NCI-H460 (cell line): ENCODE measurements at regions not wholly inside any gene's neighbourhood (a gene's known extent, or its start where the extent isn't known, plus 50 kb on each side); places are given as distances from the start of the nearest gene placed in this dataset.

ENCODE experiments used
- DNase-seq: peaks from one replicate; pipeline ENCODE4 v3.0.0-alpha.2; 2016; ENCODE audit warnings: low read depth; ENCODE audit errors: extremely low read depth

DNA sequence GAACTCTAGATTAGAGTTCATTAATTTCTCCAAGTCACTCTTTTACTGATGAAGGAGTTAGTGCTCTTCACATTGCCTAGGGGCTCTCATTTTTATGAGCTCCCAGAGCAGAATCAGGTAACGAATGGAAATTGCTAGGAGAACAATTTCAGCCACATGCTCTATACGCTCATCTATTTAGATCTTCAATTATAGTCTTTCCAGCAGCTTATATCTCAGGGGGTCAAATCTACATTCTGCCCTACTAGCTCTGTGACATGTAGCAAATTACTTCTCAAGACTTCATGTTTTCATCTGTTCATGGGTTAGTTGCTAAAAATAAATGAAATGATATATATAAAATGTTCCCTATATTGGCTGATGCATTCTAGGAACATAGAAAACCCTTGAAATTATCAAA is 183.6 kb downstream of the PLPP3 start:
- DNase-seq: no peak

DNA sequence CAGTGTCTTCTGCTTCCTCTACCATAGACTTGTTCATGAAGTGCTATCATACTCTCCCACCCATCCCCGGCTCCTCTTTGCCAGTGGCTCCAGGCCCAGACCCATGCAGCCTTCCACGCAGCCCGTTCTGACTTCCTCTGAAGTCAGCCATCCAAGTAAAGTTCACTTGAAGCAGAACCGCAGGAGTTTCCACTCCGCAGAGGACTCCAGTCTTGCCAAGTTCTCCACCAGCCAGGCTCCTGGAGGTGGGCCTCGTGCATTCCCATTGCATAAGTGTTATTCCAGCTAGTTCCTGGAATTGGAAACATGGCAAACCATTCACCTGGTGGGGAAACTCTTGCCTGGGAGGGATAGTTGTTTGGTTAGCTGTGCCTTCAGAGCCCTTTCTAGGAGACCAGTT is 185.1 kb downstream of the PLPP3 start:
- no peak for DNase-seq

DNA sequence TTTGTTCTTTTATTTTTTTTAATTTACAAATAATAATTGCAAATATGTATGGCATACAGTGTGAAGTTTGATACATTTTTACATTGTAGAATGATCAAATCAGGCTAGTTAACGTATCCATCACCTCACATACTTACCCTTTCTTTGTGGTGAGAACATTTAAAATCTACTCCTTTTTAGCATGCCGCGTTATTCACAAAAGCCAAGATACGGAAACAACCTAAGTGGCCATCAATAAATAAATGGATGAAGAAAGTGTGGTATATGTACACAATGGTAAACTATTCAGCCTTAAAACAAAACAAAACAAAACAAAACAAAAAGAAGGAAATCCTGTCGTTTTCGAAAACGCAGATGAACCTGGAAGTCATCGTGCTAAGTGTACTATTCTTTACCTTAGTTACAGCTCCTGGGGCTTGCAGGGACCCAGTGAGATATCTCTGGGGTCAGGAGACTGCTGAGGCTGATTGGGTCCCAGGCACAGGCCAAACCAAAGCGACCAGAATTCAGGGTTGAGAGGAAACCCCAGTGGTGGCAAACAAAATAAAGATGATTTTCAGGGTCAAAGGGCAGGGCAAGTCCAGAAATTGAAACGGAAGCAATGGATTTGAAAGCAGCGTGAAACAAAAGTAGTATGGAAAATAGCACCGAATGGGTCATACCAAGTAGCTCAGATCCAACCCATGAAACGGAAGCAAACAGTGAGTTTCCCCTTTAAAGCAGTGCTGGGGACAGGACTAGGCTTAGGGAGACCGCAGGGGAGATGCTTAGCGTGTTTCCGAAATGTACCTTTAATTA is 188.2 kb downstream of the PLPP3 start:
- no peak for DNase-seq

DNA sequence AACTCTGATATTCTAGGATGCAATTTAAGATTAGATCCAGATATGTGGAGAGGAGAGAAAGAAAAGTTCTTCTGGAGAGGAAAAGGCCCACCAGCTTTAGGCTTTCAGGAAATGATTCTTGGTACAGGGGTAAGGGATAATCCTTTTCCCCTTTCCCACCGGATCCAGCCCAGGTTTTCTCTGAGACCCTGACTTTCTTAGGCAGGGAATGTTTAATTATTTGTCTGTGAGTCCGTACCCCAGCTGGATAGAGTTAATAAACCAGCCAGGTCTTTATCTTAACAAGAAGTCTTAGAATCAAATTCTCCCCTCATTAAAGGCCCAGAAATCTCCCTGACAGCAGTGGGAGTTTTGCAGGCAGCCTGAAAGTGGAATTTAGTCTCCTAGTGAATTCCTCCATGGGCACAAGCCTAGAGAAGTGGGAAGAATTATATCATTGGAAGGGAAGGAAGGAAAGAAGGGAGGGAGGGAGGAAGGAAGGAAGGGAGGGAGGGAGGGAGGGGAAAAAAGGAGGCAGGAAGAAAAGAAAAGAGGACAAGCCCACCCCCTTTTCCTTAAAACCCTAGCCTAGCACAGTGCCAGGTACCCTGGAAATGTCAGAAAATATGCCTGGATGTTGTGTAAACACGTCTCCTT is 189.0 kb downstream of the PLPP3 start:
- no peak for DNase-seq

DNA sequence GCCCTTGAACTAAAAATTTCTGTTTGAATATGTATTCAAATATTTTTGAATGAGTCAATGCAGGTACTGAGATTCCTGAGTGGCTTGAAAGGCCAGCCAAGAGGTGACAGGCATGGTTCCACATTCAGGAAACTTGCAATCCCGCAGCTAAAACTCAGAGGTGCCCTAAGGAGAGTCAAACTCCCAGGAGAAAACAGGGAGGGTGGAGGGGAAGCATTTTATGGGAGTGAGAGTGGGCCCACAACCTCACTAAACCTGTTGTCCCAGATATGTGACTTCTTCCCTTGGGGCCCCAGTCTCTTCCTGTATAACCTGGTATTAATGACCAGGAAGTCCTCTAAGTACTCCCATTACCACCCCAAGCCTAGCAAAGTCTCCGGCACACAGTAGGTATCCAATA is 189.6 kb downstream of the PLPP3 start:
- DNase-seq: no peak

DNA sequence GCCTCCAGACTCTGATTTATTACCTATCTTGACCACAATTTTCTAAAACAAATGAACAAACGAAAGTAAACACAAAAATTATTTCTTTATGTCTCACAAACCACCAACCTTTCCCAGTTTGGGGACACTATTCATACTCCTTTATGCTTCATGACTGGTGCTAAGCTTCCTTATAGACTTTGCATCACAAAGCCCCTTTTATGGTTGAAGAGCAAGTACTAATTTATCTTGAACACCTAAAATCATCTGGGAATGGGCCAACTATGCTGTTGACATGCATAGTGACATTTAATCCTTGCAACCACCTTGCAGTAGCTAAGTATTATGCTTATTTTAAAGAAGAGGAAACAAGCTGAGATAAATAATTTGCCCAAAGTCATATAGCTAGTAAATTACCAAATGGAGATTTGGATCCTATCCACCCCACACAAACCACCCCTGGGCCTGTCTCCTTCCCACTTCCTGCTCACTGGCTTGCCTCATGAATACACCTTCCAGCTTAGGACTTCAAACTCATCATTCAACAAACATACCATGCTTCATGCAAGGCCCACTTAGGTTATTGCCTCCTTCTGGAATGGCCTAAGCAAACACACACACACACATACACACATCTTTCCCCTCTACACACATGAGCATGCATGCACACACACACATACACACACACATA is 192.2 kb downstream of the PLPP3 start:
- DNase-seq: no peak

DNA sequence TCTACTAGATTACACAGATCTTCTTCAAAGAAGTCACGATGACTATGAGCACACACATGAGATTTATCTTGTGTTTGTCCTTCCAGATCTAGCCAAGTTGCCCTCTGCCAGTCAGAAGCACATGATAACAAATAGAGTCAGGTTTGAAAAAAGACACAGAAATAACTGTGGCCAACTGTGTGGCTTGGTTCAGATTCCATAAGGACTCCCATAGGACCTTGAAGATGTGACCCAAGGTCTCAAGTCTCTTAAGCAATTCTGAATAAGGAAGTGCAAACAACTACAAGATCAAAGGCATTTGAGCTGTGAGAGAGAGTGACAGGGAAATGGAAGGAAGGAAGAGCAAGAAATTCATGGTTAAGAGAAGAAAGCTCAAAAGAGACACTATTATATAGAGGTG is 194.0 kb downstream of the PLPP3 start:
- no peak for DNase-seq

DNA sequence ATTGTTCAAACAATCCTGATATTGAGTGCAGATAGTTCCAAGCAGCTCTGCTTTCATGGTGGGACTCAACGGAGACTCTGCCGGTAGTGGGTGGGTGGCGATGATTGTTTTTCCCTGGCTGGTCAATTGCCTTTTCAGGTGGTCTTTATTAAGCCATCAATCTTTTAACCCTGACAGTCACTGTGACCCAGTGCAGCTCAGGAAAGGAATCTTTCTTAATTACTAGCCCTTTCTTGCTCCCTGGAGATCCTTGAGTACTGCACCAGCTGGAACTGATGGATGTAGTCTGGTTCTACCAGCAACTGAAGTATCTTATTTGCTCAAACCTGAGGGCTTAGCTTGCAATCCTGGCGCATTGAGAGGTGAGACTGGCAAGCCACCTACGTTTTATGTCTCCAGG is 196.4 kb downstream of the PLPP3 start:
- no peak for DNase-seq

DNA sequence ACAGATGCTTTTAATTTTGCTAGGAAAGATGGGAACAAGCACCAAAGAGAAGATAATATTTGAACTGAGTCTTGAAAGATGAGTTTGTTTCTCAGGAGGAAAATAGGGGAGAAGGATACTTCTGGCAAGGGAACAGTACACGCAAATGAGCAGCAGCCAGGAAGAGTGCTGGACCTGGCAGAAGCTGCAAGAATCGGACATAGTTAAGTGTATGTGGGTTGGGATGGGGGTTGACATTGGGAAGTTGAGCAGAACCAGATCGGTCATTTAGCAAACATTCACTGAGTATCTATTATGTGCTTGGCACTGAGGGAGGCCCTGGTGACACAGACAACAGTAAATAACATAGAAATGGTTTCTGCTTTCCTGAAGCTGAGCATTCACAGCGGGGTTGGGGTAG is 198.8 kb downstream of the PLPP3 start:
- DNase-seq: no peak

DNA sequence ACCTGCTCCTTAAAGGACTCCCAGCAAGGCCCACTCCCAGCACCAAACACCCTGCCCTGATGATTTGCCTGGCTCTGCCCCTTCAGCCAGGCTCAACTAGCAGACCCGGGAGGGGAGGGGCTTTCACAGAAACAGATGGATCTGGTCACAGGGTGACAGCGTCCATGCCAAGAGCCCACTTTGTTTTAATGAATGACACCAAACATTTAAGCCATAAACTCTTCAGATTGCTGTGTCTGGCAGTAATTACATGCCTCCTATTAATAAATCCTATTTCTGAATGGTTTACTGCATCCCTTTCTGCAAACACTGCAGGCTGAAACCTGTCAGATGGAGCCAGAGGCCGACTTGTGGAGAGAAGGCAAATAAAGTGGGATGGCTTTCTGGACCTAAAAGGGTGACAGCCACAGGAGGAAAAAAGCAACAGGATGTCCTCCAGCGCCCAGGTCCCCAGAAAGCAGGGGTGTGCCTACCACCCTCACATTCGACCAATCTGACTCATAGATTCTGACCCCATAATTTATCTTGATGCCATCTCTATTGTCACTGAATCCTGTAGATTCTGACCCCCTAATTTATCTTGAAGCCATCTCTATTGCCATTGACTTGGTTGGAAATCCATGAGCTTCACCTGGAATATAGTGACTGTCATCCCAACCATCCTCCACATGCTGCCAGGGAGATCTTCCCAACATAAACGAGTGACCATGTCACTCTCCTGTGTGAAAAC is 200.9 kb downstream of the PLPP3 start:
- no peak for DNase-seq

DNA sequence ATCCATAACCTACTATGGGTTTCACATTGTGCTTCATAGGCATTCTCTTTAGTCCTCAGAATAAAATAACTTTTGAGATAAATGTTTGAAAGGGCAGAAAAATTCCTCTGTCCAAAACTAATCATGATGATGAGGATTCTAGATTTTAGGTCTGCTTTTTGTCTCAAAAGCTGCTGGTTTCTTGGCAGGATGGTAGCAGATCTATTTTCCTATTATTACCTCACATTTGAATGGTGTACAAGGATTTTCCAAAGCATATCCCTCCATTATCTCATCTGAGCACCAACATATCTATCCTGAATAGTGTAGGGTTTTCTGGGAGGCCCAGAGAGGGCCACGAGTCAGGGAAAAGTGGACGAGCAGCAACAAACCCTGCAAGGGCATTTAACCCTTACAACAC is 201.9 kb downstream of the PLPP3 start:
- DNase-seq: no peak

DNA sequence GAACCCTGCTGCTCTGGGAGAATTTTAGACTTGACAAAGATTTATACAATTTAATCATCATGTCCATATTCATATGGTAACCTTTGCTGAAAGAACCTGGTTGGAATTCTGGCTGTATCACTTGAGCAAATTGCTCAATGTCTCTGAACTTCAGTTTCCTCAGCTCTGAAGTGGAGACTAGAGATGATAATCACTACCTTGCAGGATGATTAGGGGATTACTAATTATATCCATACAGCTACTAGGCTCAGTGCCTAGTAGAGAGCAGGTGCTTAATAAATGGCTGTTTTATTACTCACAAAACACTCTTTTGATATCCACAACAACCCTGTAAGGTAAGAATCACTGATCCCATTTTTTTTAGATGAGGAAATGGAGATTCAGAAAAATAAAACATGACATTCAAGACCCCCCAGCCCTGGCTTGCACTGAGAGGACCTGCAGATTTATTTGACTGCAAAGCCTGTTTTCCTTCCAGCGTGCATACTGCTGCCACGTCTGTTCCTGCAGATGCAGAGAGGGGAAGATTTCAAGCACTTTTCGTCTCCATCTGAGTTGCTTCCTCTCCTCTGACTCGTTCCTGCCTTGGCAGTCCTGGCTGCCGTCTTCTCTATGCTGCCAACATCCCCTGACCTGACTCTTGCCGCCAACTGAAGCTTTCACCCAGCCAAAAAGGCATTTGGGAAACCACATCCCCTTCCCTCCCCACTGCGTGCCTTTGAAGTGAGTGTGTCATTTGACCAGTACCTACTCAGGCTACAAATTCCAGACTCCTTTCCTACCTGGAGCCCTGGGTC is 203.0 kb downstream of the PLPP3 start:
- no peak for DNase-seq

DNA sequence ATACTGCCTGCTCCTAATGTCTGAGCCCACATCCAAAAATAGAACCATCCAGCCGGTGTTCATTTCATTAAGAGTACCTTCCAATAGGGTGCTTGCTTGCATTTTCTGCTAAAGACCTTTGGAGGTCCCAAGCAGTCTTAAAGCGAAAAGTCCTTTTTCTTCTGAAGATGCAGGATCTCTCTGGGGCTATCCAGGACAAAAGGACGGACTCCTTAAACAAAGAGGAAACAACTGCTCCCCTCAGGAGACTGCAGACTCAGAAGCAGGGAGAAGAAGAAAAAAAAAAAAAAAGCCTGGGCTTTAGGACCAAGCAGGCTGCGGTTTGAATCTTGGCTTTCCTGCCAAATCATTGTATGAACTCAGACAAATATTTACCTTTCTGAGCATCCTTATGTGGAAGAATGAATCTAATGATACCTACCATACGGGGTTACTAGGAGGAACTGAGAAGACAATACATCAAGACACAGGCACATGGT is 204.0 kb downstream of the PLPP3 start:
- DNase-seq: no peak

DNA sequence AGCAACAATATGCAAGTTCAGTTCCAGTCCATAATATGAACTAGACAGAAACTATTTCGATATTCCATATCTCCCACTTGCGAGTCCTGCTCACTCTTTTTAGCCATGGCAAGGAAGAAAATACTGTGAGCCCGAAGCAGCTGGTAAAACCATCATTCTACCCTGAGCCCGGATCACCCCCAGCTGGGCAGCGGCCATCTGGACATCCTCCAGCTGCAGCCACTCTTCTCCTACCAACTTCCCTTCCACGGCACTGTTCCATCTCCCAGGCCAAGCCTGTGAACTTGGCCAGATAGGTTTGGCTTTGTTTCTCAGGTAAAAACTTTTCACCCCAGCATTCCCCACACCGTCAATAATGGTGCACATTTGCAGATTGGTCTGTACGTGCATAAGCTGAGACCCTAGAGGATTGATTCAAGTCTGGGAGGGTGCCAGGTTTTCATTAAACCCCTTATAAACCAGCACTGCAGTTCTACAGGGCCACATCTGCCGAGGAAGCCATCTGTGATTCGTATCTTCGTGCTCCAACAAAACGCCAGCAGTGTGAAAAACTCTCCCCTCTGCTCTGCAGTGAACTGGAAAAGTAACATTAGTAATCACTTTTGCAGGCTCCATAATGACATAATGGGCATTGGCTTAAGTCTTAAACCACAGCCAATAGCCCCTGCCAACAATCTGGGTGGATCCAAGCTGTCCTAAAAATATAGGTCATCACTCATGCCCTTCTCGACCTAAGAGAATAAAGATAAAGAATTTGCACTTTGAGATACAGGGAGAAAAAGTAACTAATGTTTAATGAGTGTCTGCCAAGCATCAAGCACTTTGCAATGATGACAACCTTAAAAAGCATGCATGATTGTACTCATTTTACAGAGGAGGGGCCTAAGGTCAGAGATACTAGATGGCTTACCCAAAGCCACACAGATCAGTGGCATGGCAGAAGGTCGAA is 205.1 kb downstream of the PLPP3 start:
- DNase-seq: no peak

DNA sequence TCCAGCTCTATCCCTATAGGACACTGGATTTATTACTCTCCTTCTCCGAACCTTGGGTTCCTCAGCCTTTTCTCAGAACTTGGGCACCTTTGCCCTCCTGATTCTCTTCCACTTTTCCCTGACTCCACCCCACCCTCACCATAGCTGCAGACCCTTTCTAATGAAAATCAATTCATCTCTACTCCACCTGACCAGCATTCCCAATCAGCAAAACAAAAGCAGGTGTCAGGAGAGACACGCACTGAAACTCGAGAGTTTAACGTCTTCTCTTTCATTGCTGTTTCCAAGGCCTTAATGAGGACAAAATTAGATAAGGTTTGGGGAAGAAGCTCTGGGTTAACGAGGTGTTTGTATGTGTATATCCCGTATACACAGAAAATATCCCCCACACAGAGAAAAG is 208.8 kb downstream of the PLPP3 start:
- DNase-seq: no peak

DNA sequence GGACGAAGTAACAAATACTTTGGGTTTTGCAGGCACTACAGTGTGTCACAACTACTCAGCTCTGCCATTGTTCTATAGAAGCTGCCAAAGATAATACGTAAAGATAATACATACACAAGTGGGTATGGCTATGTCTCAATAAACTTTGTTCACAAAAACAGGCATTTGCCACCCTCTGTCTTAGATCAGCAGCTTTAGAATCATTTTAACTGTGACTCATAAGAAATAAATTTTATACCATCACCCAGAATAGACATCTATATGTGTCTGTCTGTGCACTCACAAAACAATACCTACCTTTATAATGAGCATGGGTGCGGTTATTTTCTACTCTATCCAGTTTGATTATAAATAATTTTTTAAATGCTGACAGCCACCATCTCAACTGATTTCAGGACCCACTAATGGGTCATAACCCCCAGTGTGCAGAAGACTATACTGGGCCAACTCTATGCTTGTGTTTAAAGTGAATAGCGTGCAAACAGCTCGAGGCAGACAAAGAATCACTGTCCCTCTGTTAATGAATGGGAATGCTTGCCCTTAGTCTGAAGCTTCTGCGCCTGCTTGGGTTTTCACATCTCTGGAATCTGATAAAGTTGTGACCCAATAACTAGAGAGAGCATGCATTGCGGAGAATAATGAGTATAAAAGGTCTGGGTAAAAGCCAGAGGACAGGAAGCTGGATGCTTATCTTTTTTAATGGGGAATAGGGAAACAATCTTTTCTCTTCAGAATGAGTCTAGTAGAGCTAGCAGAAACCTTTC is 216.2 kb downstream of the PLPP3 start:
- no peak for DNase-seq

DNA sequence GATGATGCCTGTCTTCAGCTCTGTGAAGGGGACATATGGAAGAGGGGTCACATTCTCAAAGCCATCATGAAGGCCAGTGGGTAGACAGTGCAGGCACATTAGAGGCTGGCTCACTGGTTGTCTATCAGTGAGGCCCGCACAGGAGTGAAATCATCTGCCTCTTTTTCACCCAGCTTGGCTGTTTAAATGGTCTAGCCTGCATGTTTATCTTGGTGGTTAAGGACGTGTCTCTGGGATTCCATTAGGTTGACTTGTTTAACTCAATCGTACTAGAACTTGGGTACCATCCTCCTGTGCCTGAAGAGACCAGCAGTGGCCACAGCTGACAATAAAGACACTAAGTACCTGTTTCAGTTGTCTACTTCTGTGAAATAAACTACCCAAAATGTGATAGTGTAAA is 219.3 kb downstream of the PLPP3 start:
- no peak for DNase-seq

DNA sequence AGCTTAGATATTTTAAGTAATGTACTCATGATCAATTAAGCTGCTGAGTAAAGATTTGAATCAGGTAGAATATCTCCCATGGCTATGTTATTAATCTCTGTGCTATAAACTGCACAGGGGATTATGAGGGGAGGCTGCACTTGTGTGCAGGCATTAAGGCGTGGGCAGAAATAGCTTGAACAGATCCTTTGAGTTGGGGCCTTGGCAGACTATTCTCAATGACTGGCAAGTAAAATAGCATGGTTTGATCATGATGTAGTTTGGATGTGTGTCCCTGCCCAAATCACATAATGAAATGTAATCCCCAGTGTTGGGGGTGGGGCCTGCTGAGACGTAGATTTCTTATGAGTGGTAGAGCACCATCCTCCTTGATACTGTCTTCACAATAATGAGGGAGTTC is 220.3 kb downstream of the PLPP3 start:
- no peak for DNase-seq
